A673 (cell line): ENCODE measurements at regions not wholly inside any gene's neighbourhood (a gene's known extent, or its start where the extent isn't known, plus 50 kb on each side); places are given as distances from the start of the nearest gene placed in this dataset.

Experiments used
- BruUV-seq: library from RNA; stranded (reverse); fragments of 400-500 nt; replicated peaks from 2 replicates; lab custom pipeline; 2021; lab: Mats Ljungman, UMichigan
- CTCF ChIA-PET: fragments of 300-600 bp; sonication (Branson Sonifier 250); formaldehyde crosslinking; loops from one replicate; lab custom pipeline; 2022; ENCODE audit warnings: antibody characterized with exemption; lab: Charles Lee
- POLR2A ChIA-PET: fragments of 300-600 bp; sonication (Branson Sonifier 250); formaldehyde crosslinking; loops from one replicate; lab custom pipeline; 2022; ENCODE audit warnings: antibody characterized with exemption; ENCODE audit not compliant: low non-redundant PET; lab: Charles Lee
- DNase-seq: peaks from one replicate; pipeline ENCODE4 v3.0.0-alpha.2; 2015; ENCODE audit warnings: low spot score
- H3K27ac ChIP-seq: fragments of 200-600 bp; sonication (generic); 2 replicates; pipeline ENCODE4 v1.5.1; 2016; ENCODE audit warnings: mixed run types, low read depth, mild to moderate bottlenecking, mixed read lengths, antibody characterized with exemption, low read length; ENCODE audit not compliant: poor library complexity, severe bottlenecking
- H3K27me3 ChIP-seq: fragments of 200-600 bp; sonication (generic); replicated peaks from 2 replicates; pipeline ENCODE4 v1.6.1; 2017; ENCODE audit warnings: mixed run types, low read depth, mild to moderate bottlenecking, mixed read lengths, antibody characterized with exemption, low read length; ENCODE audit not compliant: insufficient read depth, poor library complexity
- H3K36me3 ChIP-seq: fragments of 200-600 bp; sonication (generic); 2 replicates; pipeline ENCODE4 v1.6.1; 2016; ENCODE audit warnings: mixed run types, mild to moderate bottlenecking, mixed read lengths, antibody characterized with exemption, low read length; ENCODE audit not compliant: insufficient read depth, poor library complexity, severe bottlenecking
- H3K4me1 ChIP-seq: fragments of 200-600 bp; sonication (generic); 2 replicates; pipeline ENCODE4 v1.6.1; 2017; ENCODE audit warnings: mixed run types, mild to moderate bottlenecking, mixed read lengths, antibody characterized with exemption, low read length; ENCODE audit not compliant: insufficient read depth, poor library complexity, severe bottlenecking
- H3K4me3 ChIP-seq: fragments of 200-600 bp; sonication (generic); 2 replicates; pipeline ENCODE4 v1.5.1; 2016; ENCODE audit warnings: low read depth, mixed run types, mild to moderate bottlenecking, mixed read lengths, low read length; ENCODE audit not compliant: poor library complexity, severe bottlenecking
- H3K9me3 ChIP-seq: fragments of 200-600 bp; sonication (generic); 2 replicates; pipeline ENCODE4 v1.6.1; 2016; ENCODE audit warnings: mixed run types, low read depth, mild to moderate bottlenecking, mixed read lengths, antibody characterized with exemption, low read length; ENCODE audit not compliant: poor library complexity, severe bottlenecking
- EZH2 ChIP-seq: fragments of 200-600 bp; sonication (generic); IDR thresholded peaks from 2 replicates; pipeline ENCODE4 v1.6.1; 2017; ENCODE audit warnings: borderline replicate concordance, low read depth, mild to moderate bottlenecking, mixed read lengths, antibody characterized with exemption, low read length; ENCODE audit not compliant: poor library complexity, severe bottlenecking
- intact Hi-C: fragments of 100-400 bp; cut with micrococcal nuclease; formaldehyde crosslinking; loops from one replicate; pipeline ENCODE4 v1.10.0; 2022; ENCODE audit not compliant: unreplicated experiment
- TF ChIP-seq, protein P1 (sequence below): fragments of 300-800, 200-600 bp; sonication (generic); conservative IDR thresholded peaks from 2 replicates; pipeline ENCODE4 v1.5.1; 2017; ENCODE audit warnings: low read depth, mild to moderate bottlenecking, antibody characterized with exemption, low read length, moderate library complexity, mixed read lengths

DNA sequence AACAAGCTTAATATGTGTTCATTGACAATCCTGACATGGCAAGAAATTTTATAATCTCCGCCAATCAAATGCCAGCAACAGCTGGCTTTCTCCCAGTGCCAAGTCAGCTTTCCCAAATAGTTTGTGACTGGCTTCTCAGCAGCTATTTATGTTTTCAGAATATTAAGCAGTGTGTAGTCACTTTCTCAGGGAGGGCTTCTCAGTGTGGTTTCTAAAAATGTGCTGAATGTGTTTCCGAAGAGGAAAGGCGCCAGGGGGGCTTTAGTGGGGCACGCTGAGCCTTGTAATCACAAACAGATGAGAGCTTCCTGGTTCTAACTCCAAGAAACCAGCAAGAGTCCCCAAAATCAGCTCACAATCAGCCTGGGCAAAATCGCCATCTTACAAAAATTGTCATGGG, 258.7 kb upstream of the CPEB2 start:
- H3K4me3 ChIP-seq: no peak overlapping the region
- CTCF ChIA-PET: interaction anchor here (0.6 to 1.5 kb wide), 2 partner anchors 102 to 386 kb away, joined by 3 to 8 read pairs; no protein-coding TSS in a partner anchor
- BruUV-seq: no TSS peak
- POLR2A ChIA-PET: interaction anchor here (0.5 to 1.5 kb wide), 5 partner anchors 102 to 994 kb away, joined by 3 to 19 read pairs (median 4); no protein-coding TSS in a partner anchor
- H3K27me3 ChIP-seq: no peaks in the 10 kb centered on the region
- intact Hi-C loops: loop anchor here (1.0 kb wide), 2 partner anchors 101 to 183 kb away; no protein-coding TSS in a partner anchor
- H3K36me3 ChIP-seq: no peaks in the 10 kb centered on the region
- peaks cover 44% of the 10 kb centered on the region for H3K4me1 ChIP-seq
- DNase-seq: peak; percentile 98
- H3K27ac ChIP-seq: peak overlapping the region; percentile 99
- H3K9me3 ChIP-seq: no peaks in the 10 kb centered on the region
- TF ChIP-seq, protein P1, sequence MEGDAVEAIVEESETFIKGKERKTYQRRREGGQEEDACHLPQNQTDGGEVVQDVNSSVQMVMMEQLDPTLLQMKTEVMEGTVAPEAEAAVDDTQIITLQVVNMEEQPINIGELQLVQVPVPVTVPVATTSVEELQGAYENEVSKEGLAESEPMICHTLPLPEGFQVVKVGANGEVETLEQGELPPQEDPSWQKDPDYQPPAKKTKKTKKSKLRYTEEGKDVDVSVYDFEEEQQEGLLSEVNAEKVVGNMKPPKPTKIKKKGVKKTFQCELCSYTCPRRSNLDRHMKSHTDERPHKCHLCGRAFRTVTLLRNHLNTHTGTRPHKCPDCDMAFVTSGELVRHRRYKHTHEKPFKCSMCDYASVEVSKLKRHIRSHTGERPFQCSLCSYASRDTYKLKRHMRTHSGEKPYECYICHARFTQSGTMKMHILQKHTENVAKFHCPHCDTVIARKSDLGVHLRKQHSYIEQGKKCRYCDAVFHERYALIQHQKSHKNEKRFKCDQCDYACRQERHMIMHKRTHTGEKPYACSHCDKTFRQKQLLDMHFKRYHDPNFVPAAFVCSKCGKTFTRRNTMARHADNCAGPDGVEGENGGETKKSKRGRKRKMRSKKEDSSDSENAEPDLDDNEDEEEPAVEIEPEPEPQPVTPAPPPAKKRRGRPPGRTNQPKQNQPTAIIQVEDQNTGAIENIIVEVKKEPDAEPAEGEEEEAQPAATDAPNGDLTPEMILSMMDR: no peak
- no peak for TF ChIP-seq EZH2

DNA sequence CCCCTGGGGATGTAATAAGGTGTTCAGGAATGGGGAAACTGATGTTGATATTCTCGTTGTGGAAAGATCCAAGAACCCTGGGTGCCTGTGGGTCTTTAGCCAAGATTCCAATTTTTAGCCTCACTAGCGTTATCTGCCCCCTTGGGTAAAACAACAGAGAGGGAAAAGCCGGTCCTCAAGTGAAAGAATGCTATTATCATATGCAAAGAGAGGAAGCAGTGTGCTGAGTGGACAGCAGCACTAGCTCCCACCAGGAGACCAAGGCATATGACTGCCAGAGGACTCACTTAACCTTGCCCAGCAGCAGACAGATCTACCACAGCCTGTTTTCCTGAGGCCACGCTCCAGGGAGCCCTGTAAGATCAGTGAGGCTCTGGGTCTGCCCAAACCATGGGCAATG, 257.9 kb upstream of the CPEB2 start:
- TF ChIP-seq, protein P1: no peak
- TF ChIP-seq EZH2: no peak
- no peak overlapping the region for H3K4me3 ChIP-seq
- no peaks in the 10 kb centered on the region for H3K36me3 ChIP-seq
- peak overlapping the region; percentile 99 for H3K27ac ChIP-seq
- peaks cover 44% of the 10 kb centered on the region for H3K4me1 ChIP-seq
- CTCF ChIA-PET: interaction anchor here (1.5 kb wide), 1 partner anchor 102 kb away, joined by 8 read pairs; no protein-coding TSS in a partner anchor
- peak; percentile 67 for DNase-seq
- no peaks in the 10 kb centered on the region for H3K9me3 ChIP-seq
- no peaks in the 10 kb centered on the region for H3K27me3 ChIP-seq
- POLR2A ChIA-PET: interaction anchor here (1.2 to 1.5 kb wide), 2 partner anchors 103 to 257 kb away, joined by 3 to 19 read pairs; no protein-coding TSS in a partner anchor
- intact Hi-C loops: loop anchor here (2.0 kb wide), 2 partner anchors 258 to 1088 kb away; partner anchors contain the start of gene CPEB2
- no TSS peak for BruUV-seq

DNA sequence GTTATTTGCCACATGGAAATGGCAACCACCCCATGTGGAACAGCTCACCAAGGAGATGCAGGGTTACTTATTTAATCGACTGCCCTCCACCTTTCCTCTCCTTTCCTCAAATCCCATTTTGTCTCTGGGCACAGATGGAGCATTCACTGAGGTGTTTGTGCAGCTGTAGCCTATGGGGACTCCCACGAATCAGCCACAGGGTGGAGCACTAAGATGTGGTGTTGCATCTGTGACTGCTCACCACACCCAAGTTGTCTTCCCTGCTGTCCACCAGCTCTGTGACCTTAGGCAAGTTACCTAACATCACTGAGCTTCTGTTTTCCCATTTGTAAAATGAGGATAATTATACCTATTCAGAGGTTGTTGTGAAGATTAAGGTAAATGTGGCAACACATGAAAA, 252.4 kb upstream of the CPEB2 start:
- TF ChIP-seq, protein P1: peak; percentile 56
- TF ChIP-seq EZH2: no peak
- POLR2A ChIA-PET: interaction anchor here (0.6 kb wide), 1 partner anchor 272 kb away, joined by 5 read pairs; no protein-coding TSS in a partner anchor
- Histone ChIP-seq H3K36me3 (no peaks in the 10 kb centered on the region), H3K4me1 (peaks cover 15% of the 10 kb centered on the region), H3K27me3 (no peaks in the 10 kb centered on the region), H3K9me3 (peaks cover 27% of the 10 kb centered on the region), H3K27ac (no peak overlapping the region), H3K4me3 (no peak overlapping the region)
- intact Hi-C loops: no loop called here
- CTCF ChIA-PET: no interaction called here
- DNase-seq: peak; percentile 55
- BruUV-seq: no TSS peak
